Fibroblast of lung (primary cell): ENCODE measurements at regions not wholly inside any gene's neighbourhood (a gene's known extent, or its start where the extent isn't known, plus 50 kb on each side); places are given as distances from the start of the nearest gene placed in this dataset.

ENCODE experiments used
- DNase-seq, 2 donors: peaks; one replicate each; pipeline versions ENCODE4 v3.0.0 to v3.0.0-alpha.2; 2010; ENCODE audit warnings: low read depth in 2 of 2
- H2AFZ ChIP-seq: 2 replicates; pipeline ENCODE4 v1.5.1; 2012; ENCODE audit warnings: low read length, control low read depth, inconsistent platforms
- H3K27ac ChIP-seq: 2 replicates; pipeline ENCODE4 v1.5.1; 2011; ENCODE audit warnings: low read length, control low read depth; ENCODE audit not compliant: insufficient read depth
- H3K27me3 ChIP-seq: 2 replicates; pipeline ENCODE4 v1.5.1; 2011; ENCODE audit warnings: mild to moderate bottlenecking, low read length; ENCODE audit not compliant: control insufficient read depth, insufficient read depth
- H3K36me3 ChIP-seq: 2 replicates; pipeline ENCODE4 v1.5.1; 2011; ENCODE audit warnings: low read length; ENCODE audit not compliant: control insufficient read depth, insufficient read depth
- H3K4me1 ChIP-seq: 2 replicates; pipeline ENCODE4 v1.5.1; 2011; ENCODE audit warnings: low read length; ENCODE audit not compliant: control insufficient read depth, insufficient read depth; ENCODE audit errors: extremely low read depth
- H3K4me2 ChIP-seq: 2 replicates; pipeline ENCODE4 v1.5.1; 2011; ENCODE audit warnings: low read length, control low read depth; ENCODE audit not compliant: insufficient read depth; ENCODE audit errors: extremely low read depth
- H3K4me3 ChIP-seq, 4 experiments: fragments of 200-600 bp in 1 of 4; sonication (generic) in 1 of 4; replicated peaks in 1 of 4; 2 replicates each; pipeline ENCODE4 v1.5.1; 2011 to 2016; ENCODE audit warnings: low read length in 4 of 4, low read depth in 3 of 4, mild to moderate bottlenecking in 3 of 4, control low read depth in 2 of 4, inconsistent platforms in 1 of 4, mixed read lengths in 1 of 4; ENCODE audit not compliant: insufficient read depth in 1 of 4; ENCODE audit errors: control extremely low read depth in 1 of 4
- H3K79me2 ChIP-seq: 2 replicates; pipeline ENCODE4 v1.5.1; 2012; ENCODE audit warnings: mild to moderate bottlenecking, low read length, inconsistent platforms; ENCODE audit not compliant: control insufficient read depth, insufficient read depth
- H3K9ac ChIP-seq: 2 replicates; pipeline ENCODE4 v1.5.1; 2011; ENCODE audit warnings: mild to moderate bottlenecking, low read length, control low read depth; ENCODE audit not compliant: insufficient read depth
- H3K9me3 ChIP-seq: 2 replicates; pipeline ENCODE4 v1.5.1; 2012; ENCODE audit warnings: low read depth, low read length; ENCODE audit not compliant: control insufficient read depth, insufficient read depth
- H4K20me1 ChIP-seq: 2 replicates; pipeline ENCODE4 v1.5.1; 2011; ENCODE audit warnings: low read length; ENCODE audit not compliant: control insufficient read depth, insufficient read depth; ENCODE audit errors: extremely low read depth
- CTCF ChIP-seq, 2 donors: IDR thresholded peaks in 1 of 2; conservative IDR thresholded peaks in 1 of 2; 1 replicate in 1 of 2; 2 replicates in 1 of 2; pipeline ENCODE4 v1.5.1; 2011 to 2012; ENCODE audit warnings: low read length in 2 of 2, control low read depth in 1 of 2, inconsistent platforms in 1 of 2, low read depth in 1 of 2, mild to moderate bottlenecking in 1 of 2
- EZH2 ChIP-seq: IDR thresholded peaks from 2 replicates; pipeline ENCODE4 v1.5.1; 2012; ENCODE audit warnings: low read length, control low read depth, mild to moderate bottlenecking; ENCODE audit errors: missing control alignments

- Histone ChIP-seq H3K9me3 (no peaks in the 10 kb centered on the region), H3K4me1 (no peaks in the 10 kb centered on the region), H2AFZ (no peak overlapping the region), H3K4me2 (no peak overlapping the region), H3K9ac (no peak overlapping the region), H3K36me3 (no peaks in the 10 kb centered on the region), H3K79me2 (no peaks in the 10 kb centered on the region), H4K20me1 (no peaks in the 10 kb centered on the region), H3K27ac (no peak overlapping the region), H3K4me3 (no peak overlapping the region), H3K27me3 (no peaks in the 10 kb centered on the region)
- no peak for DNase-seq
- TF ChIP-seq CTCF (conservative IDR thresholded peaks at IDR 0.05 in 1 of 2, IDR thresholded peaks at IDR 0.05 in 1 of 2; ENCODE audit: low read depth in 1 of 2, low read length in 2 of 2) (no peak), EZH2 (no peak)
Observed at GRCh38 chr5:97250113-97250512, 67.1 kb upstream of the RIOK2 start.

- Histone ChIP-seq H3K9ac (no peak overlapping the region), H3K36me3 (no peaks in the 10 kb centered on the region), H3K4me3 (no peak overlapping the region), H3K4me2 (no peak overlapping the region), H3K27ac (no peak overlapping the region), H3K79me2 (no peaks in the 10 kb centered on the region), H3K27me3 (no peaks in the 10 kb centered on the region), H4K20me1 (no peaks in the 10 kb centered on the region), H2AFZ (no peak overlapping the region), H3K4me1 (no peaks in the 10 kb centered on the region), H3K9me3 (no peaks in the 10 kb centered on the region)
- TF ChIP-seq CTCF (conservative IDR thresholded peaks at IDR 0.05 in 1 of 2, IDR thresholded peaks at IDR 0.05 in 1 of 2; ENCODE audit: low read depth in 1 of 2, low read length in 2 of 2): no peak
- no peak for TF ChIP-seq EZH2
- DNase-seq: no peak
Observed at GRCh38 chr5:97266076-97266475, 83.0 kb upstream of the RIOK2 start.

GRCh38 chr5:97266576-97266975 is 83.5 kb upstream of the RIOK2 start:
- peak; percentile 2 to 62 for DNase-seq
- Histone ChIP-seq H3K4me2 (no peak overlapping the region), H3K79me2 (no peaks in the 10 kb centered on the region), H3K27me3 (no peaks in the 10 kb centered on the region), H3K27ac (no peak overlapping the region), H4K20me1 (no peaks in the 10 kb centered on the region), H3K9me3 (no peaks in the 10 kb centered on the region), H2AFZ (no peak overlapping the region), H3K4me3 (no peak overlapping the region), H3K36me3 (no peaks in the 10 kb centered on the region), H3K9ac (no peak overlapping the region), H3K4me1 (no peaks in the 10 kb centered on the region)
- no peak for TF ChIP-seq EZH2
- TF ChIP-seq CTCF (conservative IDR thresholded peaks at IDR 0.05 in 1 of 2, IDR thresholded peaks at IDR 0.05 in 1 of 2; ENCODE audit: low read depth in 1 of 2, low read length in 2 of 2): no peak
